HG03439 (cell line): ENCODE measurements at regions not wholly inside any gene's neighbourhood (a gene's known extent, or its start where the extent isn't known, plus 50 kb on each side); places are given as distances from the start of the nearest gene placed in this dataset.
"Not testable (repeated sequence)": the region's sequence is repeated elsewhere in the genome, so short reads cannot be mapped to it uniquely, and the experiment has no call there.

Experiments
- ATAC-seq: cut with Tn5 transposase; IDR thresholded peaks from one replicate; pipeline ENCODE4 v1.9.1; 2021; ENCODE audit warnings: mild to moderate bottlenecking, moderate library complexity; ENCODE audit not compliant: unreplicated experiment

- no peak for ATAC-seq
Observed at GRCh38 chr2:176562359-176563078, 293.3 kb downstream of the MTX2 start.

- ATAC-seq: no peak
Observed at GRCh38 chr2:176565641-176566323, 296.5 kb downstream of the MTX2 start.

GRCh38 chr2:176566496-176566895 is 297.3 kb downstream of the MTX2 start:
- ATAC-seq: no peak

- ATAC-seq: no peak
Observed at GRCh38 chr2:176566961-176567360, 297.7 kb downstream of the MTX2 start.

- ATAC-seq: no peak
Observed at GRCh38 chr2:176567361-176567760, 298.1 kb downstream of the MTX2 start.

- no peak for ATAC-seq
Observed at GRCh38 chr2:176569574-176569973, 300.3 kb downstream of the MTX2 start.

GRCh38 chr2:176573612-176574483 is 304.6 kb downstream of the MTX2 start:
- no peak for ATAC-seq

GRCh38 chr2:176574484-176575236 is 305.4 kb downstream of the MTX2 start:
- ATAC-seq: no peak

GRCh38 chr2:176575237-176575744 is 306.0 kb downstream of the MTX2 start:
- no peak for ATAC-seq

GRCh38 chr2:176577054-176577453 is 307.8 kb downstream of the MTX2 start:
- ATAC-seq: no peak

- ATAC-seq: not testable (repeated sequence)
Observed at GRCh38 chr2:176578292-176578691, 309.1 kb downstream of the MTX2 start.

- ATAC-seq: no peak
Observed at GRCh38 chr2:176579608-176580007, 310.4 kb downstream of the MTX2 start.

GRCh38 chr2:176581557-176582165 is 312.4 kb downstream of the MTX2 start:
- ATAC-seq: no peak

GRCh38 chr2:176582176-176582575 is 312.9 kb downstream of the MTX2 start:
- ATAC-seq: no peak

GRCh38 chr2:176582990-176583481 is 313.8 kb downstream of the MTX2 start:
- no peak for ATAC-seq

GRCh38 chr2:176583607-176584006 is 314.4 kb downstream of the MTX2 start:
- no peak for ATAC-seq

- no peak for ATAC-seq
Observed at GRCh38 chr2:176584333-176584732, 315.1 kb downstream of the MTX2 start.

- ATAC-seq: no peak
Observed at GRCh38 chr2:176585291-176585690, 316.0 kb downstream of the MTX2 start.

GRCh38 chr2:176585791-176586190 is 316.5 kb downstream of the MTX2 start:
- no peak for ATAC-seq

- no peak for ATAC-seq
Observed at GRCh38 chr2:176589287-176589686, 320.0 kb downstream of the MTX2 start.
